H1 (cell line): ENCODE measurements at regions not wholly inside any gene's neighbourhood (a gene's known extent, or its start where the extent isn't known, plus 50 kb on each side); places are given as distances from the start of the nearest gene placed in this dataset.

ENCODE experiments used
- POLR2AphosphoS5 ChIP-seq: IDR thresholded peaks from 2 replicates; pipeline ENCODE4 v1.6.1; 2011; ENCODE audit warnings: low read depth, low read length

- no peak for TF ChIP-seq POLR2AphosphoS5
Measured at GRCh38 chr10:65350611-65351010, 1575.2 kb upstream of the LRRTM3 start (continued).
